Endothelial cell of hepatic sinusoid (primary cell): ENCODE measurements at regions not wholly inside any gene's neighbourhood (a gene's known extent, or its start where the extent isn't known, plus 50 kb on each side); places are given as distances from the start of the nearest gene placed in this dataset.

Experiments
- in situ Hi-C: cut with HindIII; loops from 2 replicates; pipeline ENCODE4 v1.10.0; 2017; ENCODE audit warnings: low sequenced_read_pairs

- in situ Hi-C loops, result no loop called here
These were observed 138.2 kb upstream of the ERCC4 start for GRCh38 chr16:13781575-13782338.

- in situ Hi-C loops, result no loop called here
These were observed 128.9 kb upstream of the ERCC4 start for GRCh38 chr16:13791095-13791494.

- in situ Hi-C loops, result no loop called here
These were observed 126.0 kb upstream of the ERCC4 start for GRCh38 chr16:13793841-13794409.

- in situ Hi-C loops, result no loop called here
These were observed 124.8 kb upstream of the ERCC4 start for GRCh38 chr16:13795131-13795530.

GRCh38 chr16:13797718-13798117 lies 122.2 kb upstream of the ERCC4 start:
- in situ Hi-C loops, result no loop called here

- in situ Hi-C loops, result no loop called here
These were observed 121.7 kb upstream of the ERCC4 start for GRCh38 chr16:13798211-13798610.

- in situ Hi-C loops, result no loop called here
These were observed 116.0 kb upstream of the ERCC4 start for GRCh38 chr16:13803974-13804373.

- in situ Hi-C loops, result no loop called here
These were observed 114.0 kb upstream of the ERCC4 start for GRCh38 chr16:13805951-13806350.

GRCh38 chr16:13806671-13807070 lies 113.3 kb upstream of the ERCC4 start:
- in situ Hi-C loops, result no loop called here

GRCh38 chr16:13808102-13808501 lies 111.9 kb upstream of the ERCC4 start:
- in situ Hi-C loops, result no loop called here

- in situ Hi-C loops, result no loop called here
These were observed 110.2 kb upstream of the ERCC4 start for GRCh38 chr16:13809765-13810164.

- in situ Hi-C loops, result no loop called here
These were observed 108.1 kb upstream of the ERCC4 start for GRCh38 chr16:13811834-13812233.

- in situ Hi-C loops, result no loop called here
These were observed 103.3 kb upstream of the ERCC4 start for GRCh38 chr16:13816701-13817100.

- in situ Hi-C loops, result no loop called here
These were observed 96.5 kb upstream of the ERCC4 start for GRCh38 chr16:13823501-13823900.

- in situ Hi-C loops, result no loop called here
These were observed 90.2 kb upstream of the ERCC4 start for GRCh38 chr16:13829697-13830299.

- in situ Hi-C loops, result no loop called here
These were observed 86.4 kb upstream of the ERCC4 start for GRCh38 chr16:13833515-13833914.

GRCh38 chr16:13835387-13835786 lies 84.6 kb upstream of the ERCC4 start:
- in situ Hi-C loops, result no loop called here

- in situ Hi-C loops, result no loop called here
These were observed 83.8 kb upstream of the ERCC4 start for GRCh38 chr16:13835935-13836730.

- in situ Hi-C loops, result no loop called here
These were observed 81.4 kb upstream of the ERCC4 start for GRCh38 chr16:13838401-13839190.

- in situ Hi-C loops, result no loop called here
These were observed 80.4 kb upstream of the ERCC4 start for GRCh38 chr16:13839577-13839976.

GRCh38 chr16:13845232-13845631 lies 74.7 kb upstream of the ERCC4 start:
- in situ Hi-C loops, result loop anchor here (10.0 kb wide), 1 partner anchor 980 kb away; no protein-coding TSS in a partner anchor
